Cardiac muscle cell (in vitro differentiated cells and primary cell): ENCODE measurements at regions not wholly inside any gene's neighbourhood (a gene's known extent, or its start where the extent isn't known, plus 50 kb on each side); places are given as distances from the start of the nearest gene placed in this dataset.

Experiments
- DNase-seq, 2 donors: peaks; one replicate each; pipeline versions ENCODE4 v3.0.0 to v3.0.0-alpha.2; 2010 to 2017; ENCODE audit warnings: low read depth in 1 of 2, low spot score in 1 of 2
- H3K27ac ChIP-seq: fragments of 200-600 bp; sonication (generic); 2 replicates; pipeline ENCODE4 v1.5.1; 2016
- H3K27me3 ChIP-seq: fragments of 200-600 bp; sonication (generic); 2 replicates; pipeline ENCODE4 v1.6.0; 2016; ENCODE audit warnings: control low read depth
- H3K36me3 ChIP-seq: fragments of 200-600 bp; sonication (generic); 2 replicates; pipeline ENCODE4 v1.5.1; 2016; ENCODE audit warnings: control low read depth
- H3K4me1 ChIP-seq: fragments of 200-600 bp; sonication (generic); 2 replicates; pipeline ENCODE4 v1.8.1; 2017; ENCODE audit warnings: low read depth, mild to moderate bottlenecking, mixed run types
- H3K4me3 ChIP-seq: fragments of 200-600 bp; sonication (generic); 2 replicates; pipeline ENCODE4 v1.5.1; 2016; ENCODE audit warnings: mild to moderate bottlenecking
- H3K9me3 ChIP-seq: fragments of 200-600 bp; sonication (generic); 2 replicates; pipeline ENCODE4 v1.5.1; 2017; ENCODE audit warnings: low read depth, mild to moderate bottlenecking, control low read depth
- TF ChIP-seq, protein P1 (sequence below): IDR thresholded peaks from 2 replicates; pipeline ENCODE4 v1.5.1; 2012; ENCODE audit warnings: low read depth, mild to moderate bottlenecking, low read length

DNA sequence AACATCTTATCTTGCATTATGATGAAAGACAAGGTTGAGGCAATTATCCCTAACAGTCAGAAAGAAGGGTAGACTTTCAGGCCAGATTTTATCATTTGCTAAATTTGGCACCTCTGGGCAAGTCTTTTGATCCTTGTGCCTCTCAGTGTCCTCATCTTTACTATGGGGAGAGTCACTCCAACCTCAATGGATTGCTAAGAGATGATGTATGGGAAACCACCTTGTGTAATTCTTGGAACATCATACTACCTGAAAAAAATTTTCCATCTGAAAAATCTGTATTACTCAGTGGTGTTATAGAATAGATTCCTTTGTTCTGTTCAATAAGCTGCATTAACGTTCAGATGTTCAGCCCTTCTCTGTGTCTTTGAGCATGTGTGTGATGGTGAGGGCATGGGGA, 230.7 kb downstream of the TGFB2 start:
- no peaks in the 10 kb centered on the region for H3K4me1 ChIP-seq
- no peaks in the 10 kb centered on the region for H3K27me3 ChIP-seq
- TF ChIP-seq, protein P1, sequence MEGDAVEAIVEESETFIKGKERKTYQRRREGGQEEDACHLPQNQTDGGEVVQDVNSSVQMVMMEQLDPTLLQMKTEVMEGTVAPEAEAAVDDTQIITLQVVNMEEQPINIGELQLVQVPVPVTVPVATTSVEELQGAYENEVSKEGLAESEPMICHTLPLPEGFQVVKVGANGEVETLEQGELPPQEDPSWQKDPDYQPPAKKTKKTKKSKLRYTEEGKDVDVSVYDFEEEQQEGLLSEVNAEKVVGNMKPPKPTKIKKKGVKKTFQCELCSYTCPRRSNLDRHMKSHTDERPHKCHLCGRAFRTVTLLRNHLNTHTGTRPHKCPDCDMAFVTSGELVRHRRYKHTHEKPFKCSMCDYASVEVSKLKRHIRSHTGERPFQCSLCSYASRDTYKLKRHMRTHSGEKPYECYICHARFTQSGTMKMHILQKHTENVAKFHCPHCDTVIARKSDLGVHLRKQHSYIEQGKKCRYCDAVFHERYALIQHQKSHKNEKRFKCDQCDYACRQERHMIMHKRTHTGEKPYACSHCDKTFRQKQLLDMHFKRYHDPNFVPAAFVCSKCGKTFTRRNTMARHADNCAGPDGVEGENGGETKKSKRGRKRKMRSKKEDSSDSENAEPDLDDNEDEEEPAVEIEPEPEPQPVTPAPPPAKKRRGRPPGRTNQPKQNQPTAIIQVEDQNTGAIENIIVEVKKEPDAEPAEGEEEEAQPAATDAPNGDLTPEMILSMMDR = no peak
- no peak overlapping the region for H3K27ac ChIP-seq
- no peaks in the 10 kb centered on the region for H3K36me3 ChIP-seq
- no peak overlapping the region for H3K4me3 ChIP-seq
- DNase-seq = no peak
- H3K9me3 ChIP-seq = no peaks in the 10 kb centered on the region

DNA sequence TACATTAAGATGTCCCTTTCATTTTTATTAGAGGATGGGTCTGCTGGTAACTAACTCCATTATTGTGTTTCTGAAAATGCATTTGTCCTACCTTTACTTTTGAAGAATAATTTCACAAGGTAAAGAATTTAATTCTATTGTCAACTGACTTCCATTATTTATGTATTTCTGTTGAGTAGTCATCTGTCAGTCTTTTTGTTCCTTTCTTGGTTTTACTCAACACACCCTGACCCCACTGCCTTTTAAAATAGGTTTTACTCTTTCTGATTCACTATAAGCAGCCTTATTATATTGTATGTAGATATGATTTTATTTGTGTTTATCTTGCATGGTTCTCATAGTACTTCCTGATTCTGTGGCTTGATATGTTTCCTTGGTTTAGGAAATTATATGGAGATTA, 237.5 kb downstream of the TGFB2 start:
- no peaks in the 10 kb centered on the region for H3K27me3 ChIP-seq
- no peaks in the 10 kb centered on the region for H3K9me3 ChIP-seq
- DNase-seq = no peak
- no peaks in the 10 kb centered on the region for H3K36me3 ChIP-seq
- TF ChIP-seq, protein P1 = no peak
- H3K27ac ChIP-seq = no peak overlapping the region
- H3K4me3 ChIP-seq = no peak overlapping the region
- peaks cover 27% of the 10 kb centered on the region for H3K4me1 ChIP-seq

DNA sequence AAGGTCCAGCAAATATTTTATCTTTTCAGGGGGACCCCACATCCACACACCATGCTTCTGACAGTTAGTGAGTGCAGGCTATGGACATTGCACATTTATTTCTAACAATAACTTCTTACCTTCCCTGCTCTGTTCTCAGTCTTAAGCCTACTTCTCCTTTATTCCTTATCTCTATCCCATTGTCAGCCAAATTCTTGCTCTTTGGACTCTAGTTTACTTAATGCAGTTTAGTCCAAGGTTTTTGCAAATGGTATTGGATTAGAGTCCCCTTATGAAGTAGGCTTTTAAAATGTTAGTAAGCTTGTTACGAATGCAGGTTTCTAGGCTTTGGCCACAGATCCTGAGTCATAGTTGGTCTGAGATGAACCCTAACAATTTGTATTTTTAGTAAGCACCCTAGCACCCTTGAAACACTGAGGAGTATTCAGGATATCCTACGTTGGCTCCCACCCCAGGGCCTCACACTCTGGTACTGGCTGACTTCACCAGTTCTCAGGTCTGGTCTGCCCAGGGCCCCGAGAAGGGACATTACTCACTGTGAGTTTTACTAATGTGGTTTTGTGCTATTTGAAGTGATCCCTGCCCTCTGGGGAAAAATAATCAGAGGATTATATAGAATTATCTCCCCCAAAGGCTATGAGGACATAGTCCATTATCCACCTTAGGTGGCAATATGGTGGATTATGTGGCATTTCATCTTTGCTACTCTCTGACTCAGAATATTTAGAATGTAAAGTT, 239.5 kb downstream of the TGFB2 start:
- TF ChIP-seq, protein P1 = no peak
- Histone ChIP-seq H3K9me3 (no peaks in the 10 kb centered on the region), H3K27ac (peak overlapping the region; percentile 92), H3K36me3 (no peaks in the 10 kb centered on the region), H3K27me3 (no peaks in the 10 kb centered on the region), H3K4me3 (no peak overlapping the region), H3K4me1 (peaks cover 27% of the 10 kb centered on the region)
- no peak for DNase-seq

GRCh38 chr1:218585511-218586184, 240.5 kb downstream of the TGFB2 start:
- no peak overlapping the region for H3K4me3 ChIP-seq
- DNase-seq = peak; percentile 67 to 87
- no peaks in the 10 kb centered on the region for H3K27me3 ChIP-seq
- H3K9me3 ChIP-seq = no peaks in the 10 kb centered on the region
- H3K36me3 ChIP-seq = no peaks in the 10 kb centered on the region
- H3K4me1 ChIP-seq = peaks cover 27% of the 10 kb centered on the region
- peak overlapping the region; percentile 92 for H3K27ac ChIP-seq
- TF ChIP-seq, protein P1 = no peak

- TF ChIP-seq, protein P1 = no peak
Observed at GRCh38 chr1:218587900-218588299, 242.8 kb downstream of the TGFB2 start.

More at GRCh38 chr1:218587900-218588299, 242.8 kb downstream of the TGFB2 start:
- Histone ChIP-seq H3K36me3 (no peaks in the 10 kb centered on the region), H3K9me3 (no peaks in the 10 kb centered on the region), H3K4me1 (peaks cover 27% of the 10 kb centered on the region), H3K27ac (no peak overlapping the region), H3K4me3 (no peak overlapping the region), H3K27me3 (no peaks in the 10 kb centered on the region)
- no peak for DNase-seq
